GM12873 (cell line): ENCODE measurements at regions not wholly inside any gene's neighbourhood (a gene's known extent, or its start where the extent isn't known, plus 50 kb on each side); places are given as distances from the start of the nearest gene placed in this dataset.

Source experiments
- TF ChIP-seq, protein P1 (sequence below): IDR thresholded peaks from 2 replicates; pipeline ENCODE4 v1.5.1; 2012; ENCODE audit warnings: low read depth, mild to moderate bottlenecking, moderate library complexity, low read length, control low read depth; ENCODE audit not compliant: insufficient read depth; ENCODE audit errors: missing control alignments

DNA sequence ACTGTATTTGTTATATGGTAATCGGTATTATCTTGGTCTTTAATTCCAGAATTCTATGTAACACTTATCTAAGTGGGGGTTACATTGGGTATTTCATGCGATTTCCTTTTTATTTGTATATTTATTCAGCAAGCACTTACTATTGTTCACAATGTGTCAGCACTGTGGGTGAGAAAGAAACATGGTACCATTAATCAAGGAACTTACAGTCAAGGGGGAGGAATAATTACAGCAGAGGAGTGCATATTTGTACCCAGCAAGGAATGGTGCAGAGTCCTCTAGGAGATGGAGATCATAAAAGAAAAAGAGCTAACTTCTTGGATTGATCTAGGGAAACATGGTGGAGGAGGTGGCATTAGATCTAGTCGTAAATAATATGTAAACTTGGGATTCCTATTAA is 117.0 kb upstream of the KCNJ16 start:
- TF ChIP-seq, protein P1, sequence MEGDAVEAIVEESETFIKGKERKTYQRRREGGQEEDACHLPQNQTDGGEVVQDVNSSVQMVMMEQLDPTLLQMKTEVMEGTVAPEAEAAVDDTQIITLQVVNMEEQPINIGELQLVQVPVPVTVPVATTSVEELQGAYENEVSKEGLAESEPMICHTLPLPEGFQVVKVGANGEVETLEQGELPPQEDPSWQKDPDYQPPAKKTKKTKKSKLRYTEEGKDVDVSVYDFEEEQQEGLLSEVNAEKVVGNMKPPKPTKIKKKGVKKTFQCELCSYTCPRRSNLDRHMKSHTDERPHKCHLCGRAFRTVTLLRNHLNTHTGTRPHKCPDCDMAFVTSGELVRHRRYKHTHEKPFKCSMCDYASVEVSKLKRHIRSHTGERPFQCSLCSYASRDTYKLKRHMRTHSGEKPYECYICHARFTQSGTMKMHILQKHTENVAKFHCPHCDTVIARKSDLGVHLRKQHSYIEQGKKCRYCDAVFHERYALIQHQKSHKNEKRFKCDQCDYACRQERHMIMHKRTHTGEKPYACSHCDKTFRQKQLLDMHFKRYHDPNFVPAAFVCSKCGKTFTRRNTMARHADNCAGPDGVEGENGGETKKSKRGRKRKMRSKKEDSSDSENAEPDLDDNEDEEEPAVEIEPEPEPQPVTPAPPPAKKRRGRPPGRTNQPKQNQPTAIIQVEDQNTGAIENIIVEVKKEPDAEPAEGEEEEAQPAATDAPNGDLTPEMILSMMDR = no peak

DNA sequence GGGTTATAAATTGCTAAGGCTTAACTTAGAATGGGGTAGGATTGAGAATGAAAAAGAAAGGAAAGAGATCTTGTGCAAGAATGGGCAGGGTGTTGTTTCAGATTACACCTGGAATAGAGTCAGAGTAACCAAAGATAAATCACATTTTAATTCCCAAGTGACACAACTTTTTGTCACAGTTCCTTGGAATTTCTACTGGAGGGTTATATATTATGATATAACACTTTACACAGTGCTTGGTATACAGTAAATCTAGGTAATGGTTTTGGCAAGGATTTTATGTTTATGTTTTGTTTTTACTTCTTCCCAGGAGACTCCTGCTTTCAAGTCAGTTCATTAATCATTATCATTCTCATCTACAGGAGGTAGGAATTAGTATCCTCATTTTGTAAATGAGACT is 115.7 kb upstream of the KCNJ16 start:
- TF ChIP-seq, protein P1 = no peak

DNA sequence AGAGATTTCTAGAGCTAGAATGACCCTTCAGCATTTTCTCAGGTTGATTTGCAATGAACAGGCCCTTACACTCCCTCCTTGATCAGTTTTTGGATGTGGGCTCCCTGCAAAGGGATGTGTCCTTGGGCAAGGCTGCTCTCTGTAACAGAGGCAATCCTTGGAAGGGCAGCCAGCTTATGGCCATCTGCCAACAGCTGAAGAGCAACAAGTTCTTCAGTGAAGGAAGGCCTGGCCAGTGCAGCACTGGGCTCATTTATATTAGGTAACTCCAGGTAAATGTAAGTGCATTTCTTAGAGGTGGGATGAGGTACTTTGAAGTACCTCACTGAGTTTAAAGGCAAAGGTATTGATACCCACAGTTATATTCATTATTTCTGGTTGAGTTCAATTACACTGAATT is 114.3 kb upstream of the KCNJ16 start:
- TF ChIP-seq, protein P1 = no peak

DNA sequence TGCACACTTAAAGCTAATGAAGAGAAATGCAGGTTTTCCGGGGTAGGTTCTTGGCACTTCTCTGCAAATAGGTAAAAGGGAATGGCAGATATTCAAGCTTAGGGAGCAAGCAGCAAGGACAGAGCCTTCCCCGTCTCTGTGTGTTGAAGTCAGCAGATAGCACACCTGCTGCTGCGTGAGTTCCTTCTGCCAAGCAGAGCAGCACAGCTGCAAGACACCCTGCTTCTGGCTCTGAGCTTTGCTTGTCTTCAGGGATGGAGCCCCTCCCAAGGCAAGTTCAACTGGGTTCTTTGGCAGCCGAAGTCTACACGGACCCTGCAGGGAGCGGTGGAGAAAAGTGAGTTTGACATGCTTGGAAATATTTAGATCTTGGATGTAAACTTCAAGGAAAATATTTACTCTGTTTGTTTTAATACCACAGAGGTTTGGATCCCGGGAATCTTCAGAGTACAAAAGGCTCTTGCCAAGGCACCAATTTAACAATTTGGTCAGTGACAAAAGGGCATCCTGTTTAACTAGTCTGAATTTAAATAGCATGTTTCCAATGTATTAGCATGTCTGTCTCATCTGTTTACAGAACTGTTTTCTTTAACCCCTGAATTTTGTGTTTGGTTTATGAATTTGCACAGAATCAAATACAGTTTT is 113.4 kb upstream of the KCNJ16 start:
- TF ChIP-seq, protein P1 = no peak

DNA sequence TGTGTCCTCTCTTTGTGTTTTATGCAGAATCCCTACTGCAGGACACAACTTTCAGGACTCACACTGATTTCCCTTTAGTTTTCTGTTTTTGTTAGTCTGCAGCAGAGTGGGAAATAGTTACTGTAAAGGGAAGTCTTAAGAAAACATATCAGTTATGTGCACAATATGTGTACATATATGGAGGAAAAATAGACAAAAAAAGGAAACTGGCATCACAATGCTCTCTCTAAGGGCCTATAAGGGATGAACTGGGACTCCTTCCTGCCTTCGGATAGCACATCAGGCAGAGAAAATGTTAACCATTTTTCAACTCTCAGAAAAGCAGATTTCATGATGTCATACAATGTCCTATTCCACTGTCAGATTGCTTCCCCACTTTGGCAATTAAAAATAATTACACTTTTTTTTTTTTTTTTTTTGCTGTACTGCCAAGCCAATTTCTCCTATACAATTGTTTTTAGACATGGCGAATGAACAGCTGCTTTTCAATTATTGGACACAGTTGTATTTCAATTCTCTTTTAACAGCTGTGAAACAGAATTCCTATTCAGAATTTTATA is 112.5 kb upstream of the KCNJ16 start:
- TF ChIP-seq, protein P1 = no peak

DNA sequence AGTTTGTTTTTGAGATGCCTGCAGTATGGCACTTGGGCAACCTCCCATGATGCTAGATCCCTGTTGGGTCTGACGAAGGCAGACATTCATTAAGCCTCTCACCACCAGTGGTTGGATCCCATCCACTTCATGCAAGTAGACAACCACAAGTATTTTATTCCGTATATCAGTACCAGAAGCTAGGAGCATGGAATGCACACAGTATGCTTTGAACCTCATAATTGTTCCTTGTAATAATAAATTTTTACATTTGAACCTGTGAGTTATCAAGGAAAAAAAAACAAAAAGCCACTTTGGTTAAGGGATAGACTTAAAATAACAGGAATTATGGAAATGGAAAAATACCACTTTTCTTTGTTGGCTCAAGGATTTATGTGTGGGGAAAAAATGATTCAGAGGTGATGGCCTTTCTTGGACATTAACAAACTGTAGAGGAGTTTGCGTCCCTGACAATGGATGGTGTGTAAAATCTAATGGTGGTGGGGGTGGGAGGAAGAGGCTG is 107.1 kb upstream of the KCNJ16 start:
- TF ChIP-seq, protein P1 = no peak

DNA sequence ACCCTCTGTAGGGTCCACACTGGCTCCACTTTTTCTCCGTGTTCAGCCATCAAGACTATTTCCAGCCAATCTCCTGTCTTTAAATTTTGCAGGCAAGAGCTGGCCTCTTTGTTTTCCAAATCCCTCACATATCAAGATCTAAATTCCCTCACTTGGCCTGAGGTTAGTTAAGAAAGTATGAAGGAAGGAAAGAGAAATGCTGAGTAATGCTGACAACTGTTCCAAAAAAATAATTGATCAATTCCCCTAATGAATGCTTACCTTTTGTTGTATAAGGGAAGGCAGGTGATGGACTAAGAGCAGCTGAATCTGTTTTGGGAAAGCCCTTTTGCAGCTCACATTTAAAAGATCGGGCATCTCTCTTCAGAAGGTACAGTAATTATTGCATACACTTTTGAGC is 105.1 kb upstream of the KCNJ16 start:
- TF ChIP-seq, protein P1 = no peak
